ENCODE measurements at regions not wholly inside any gene's neighbourhood (a gene's known extent, or its start where the extent isn't known, plus 50 kb on each side); places are given as distances from the start of the nearest gene placed in this dataset.

GRCh38 chr7:46108272-46108671 is 187.2 kb upstream of the IGFBP3 start:
- H3K36me3 ChIP-seq, result no peaks in the 10 kb centered on the region
- no peaks in the 10 kb centered on the region for H3K4me1 ChIP-seq
- H3K9me3 ChIP-seq, result peaks cover 0 to 2% (median 0%) of the 10 kb centered on the region in 4 donors
- no peak overlapping the region for H3K4me3 ChIP-seq
- no peak for DNase-seq (ENCODE audit: low spot score in 2 of 2)
- H3K27me3 ChIP-seq, result no peaks in the 10 kb centered on the region
- TF ChIP-seq POLR2A (IDR thresholded peaks at IDR 0.05), result no peak
- no peak for TF ChIP-seq EP300 (IDR thresholded peaks at IDR 0.05)
- TF ChIP-seq, protein P1, sequence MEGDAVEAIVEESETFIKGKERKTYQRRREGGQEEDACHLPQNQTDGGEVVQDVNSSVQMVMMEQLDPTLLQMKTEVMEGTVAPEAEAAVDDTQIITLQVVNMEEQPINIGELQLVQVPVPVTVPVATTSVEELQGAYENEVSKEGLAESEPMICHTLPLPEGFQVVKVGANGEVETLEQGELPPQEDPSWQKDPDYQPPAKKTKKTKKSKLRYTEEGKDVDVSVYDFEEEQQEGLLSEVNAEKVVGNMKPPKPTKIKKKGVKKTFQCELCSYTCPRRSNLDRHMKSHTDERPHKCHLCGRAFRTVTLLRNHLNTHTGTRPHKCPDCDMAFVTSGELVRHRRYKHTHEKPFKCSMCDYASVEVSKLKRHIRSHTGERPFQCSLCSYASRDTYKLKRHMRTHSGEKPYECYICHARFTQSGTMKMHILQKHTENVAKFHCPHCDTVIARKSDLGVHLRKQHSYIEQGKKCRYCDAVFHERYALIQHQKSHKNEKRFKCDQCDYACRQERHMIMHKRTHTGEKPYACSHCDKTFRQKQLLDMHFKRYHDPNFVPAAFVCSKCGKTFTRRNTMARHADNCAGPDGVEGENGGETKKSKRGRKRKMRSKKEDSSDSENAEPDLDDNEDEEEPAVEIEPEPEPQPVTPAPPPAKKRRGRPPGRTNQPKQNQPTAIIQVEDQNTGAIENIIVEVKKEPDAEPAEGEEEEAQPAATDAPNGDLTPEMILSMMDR (IDR thresholded peaks at IDR 0.05), result no peak
- WGBS, 2 donors, result 76 to 93% methylated on average over 7 of the region's 7 CpGs
- no peak overlapping the region for H3K27ac ChIP-seq

DNA sequence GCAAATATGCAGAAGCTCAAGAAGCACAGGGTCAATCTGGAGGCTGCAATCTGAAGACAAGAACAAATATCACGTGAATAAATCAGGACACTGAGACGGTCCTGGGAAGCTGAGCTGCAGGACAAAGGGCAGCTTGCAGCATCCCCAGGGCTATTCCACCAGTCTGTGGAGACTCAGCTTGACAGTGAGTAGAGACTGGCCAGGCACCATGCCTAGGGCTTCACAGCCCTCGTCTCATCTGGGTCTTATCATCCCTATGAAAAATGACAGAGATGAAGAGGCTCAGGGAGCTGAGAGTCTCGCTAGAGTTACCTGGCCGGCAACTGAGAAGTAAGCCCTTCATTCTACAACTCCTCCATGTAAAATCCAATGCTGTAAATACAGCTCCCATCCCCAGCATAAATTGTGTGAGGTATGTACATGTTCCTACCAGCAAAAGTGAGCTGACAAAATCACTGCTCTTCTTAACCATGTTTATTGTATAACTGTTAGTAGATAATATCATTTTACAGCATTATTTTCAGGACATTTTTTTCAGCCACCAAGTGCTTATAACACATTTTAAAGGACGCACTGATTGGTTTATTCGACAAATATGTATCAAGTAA is 186.6 kb upstream of the IGFBP3 start:
- WGBS, 2 donors, result 74 to 80% methylated on average over 7 of the region's 7 CpGs
- TF ChIP-seq POLR2A (IDR thresholded peaks at IDR 0.05) (no peak), EP300 (IDR thresholded peaks at IDR 0.05) (no peak)
- TF ChIP-seq, protein P1 (IDR thresholded peaks at IDR 0.05), result no peak
- Histone ChIP-seq H3K9me3 (peaks cover 0 to 2% (median 0%) of the 10 kb centered on the region in 4 donors), H3K4me3 (no peak overlapping the region), H3K36me3 (no peaks in the 10 kb centered on the region), H3K27me3 (no peaks in the 10 kb centered on the region), H3K27ac (no peak overlapping the region), H3K4me1 (no peaks in the 10 kb centered on the region)
- no peak for DNase-seq (ENCODE audit: low spot score in 2 of 2)

- Histone ChIP-seq H3K4me1 (no peaks in the 10 kb centered on the region), H3K4me3 (no peak overlapping the region)
Observed at GRCh38 chr7:46100521-46100920, 179.4 kb upstream of the IGFBP3 start.

GRCh38 chr7:46099076-46099475 is 178.0 kb upstream of the IGFBP3 start:
- Histone ChIP-seq H3K4me3 (no peak overlapping the region), H3K36me3 (no peaks in the 10 kb centered on the region), H3K27ac (no peak overlapping the region), H3K9me3 (no peaks in the 10 kb centered on the region), H3K27me3 (no peaks in the 10 kb centered on the region), H3K4me1 (no peaks in the 10 kb centered on the region)
- no peak for TF ChIP-seq POLR2A (IDR thresholded peaks at IDR 0.05)
- TF ChIP-seq EP300 (IDR thresholded peaks at IDR 0.05), result no peak
- TF ChIP-seq, protein P1 (IDR thresholded peaks at IDR 0.05), result no peak
- 30 to 37% methylated on average over 1 of the region's 1 CpG for WGBS, 2 donors
- no peak for DNase-seq (ENCODE audit: low spot score in 2 of 2)

More at GRCh38 chr7:46100521-46100920, 179.4 kb upstream of the IGFBP3 start:
- Histone ChIP-seq H3K36me3 (no peaks in the 10 kb centered on the region), H3K27ac (no peak overlapping the region), H3K9me3 (no peaks in the 10 kb centered on the region), H3K27me3 (no peaks in the 10 kb centered on the region)
- no peak for DNase-seq (ENCODE audit: low spot score in 2 of 2)
- no peak for TF ChIP-seq POLR2A (IDR thresholded peaks at IDR 0.05)
- TF ChIP-seq EP300 (IDR thresholded peaks at IDR 0.05), result no peak
- TF ChIP-seq, protein P1 (IDR thresholded peaks at IDR 0.05), result no peak
- 92 to 94% methylated on average over 1 of the region's 1 CpG for WGBS, 2 donors

DNA sequence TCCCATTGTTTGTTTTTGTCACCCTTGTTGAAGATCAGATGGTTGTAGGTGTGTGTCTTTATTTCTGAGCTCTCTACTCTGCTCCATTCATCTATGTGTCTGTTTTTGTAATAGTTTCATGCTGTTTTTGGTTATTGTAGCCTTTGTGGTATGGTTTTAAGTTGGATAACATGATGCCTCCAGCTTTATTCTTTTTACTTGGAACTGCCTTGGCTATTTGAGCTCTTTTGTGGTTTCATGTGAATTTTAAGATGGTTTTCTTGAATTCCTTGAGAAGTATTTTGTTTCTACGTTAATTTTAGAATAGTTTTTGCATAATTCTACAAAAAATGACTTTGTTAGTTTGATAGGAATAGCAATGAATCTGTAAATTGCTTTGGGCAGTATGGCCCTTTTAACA is 170.0 kb upstream of the IGFBP3 start:
- DNase-seq (ENCODE audit: low spot score in 2 of 2), result no peak
- Histone ChIP-seq H3K36me3 (no peaks in the 10 kb centered on the region), H3K4me1 (no peaks in the 10 kb centered on the region), H3K27me3 (no peaks in the 10 kb centered on the region), H3K9me3 (peaks cover 0 to 6% (median 0%) of the 10 kb centered on the region in 4 donors), H3K4me3 (no peak overlapping the region), H3K27ac (no peak overlapping the region)
- no peak for TF ChIP-seq EP300 (IDR thresholded peaks at IDR 0.05)
- TF ChIP-seq, protein P1 (IDR thresholded peaks at IDR 0.05), result no peak
- TF ChIP-seq POLR2A (IDR thresholded peaks at IDR 0.05), result no peak
- 58 to 63% methylated on average over 1 of the region's 1 CpG for WGBS, 2 donors
